VCaP (cell line): ENCODE measurements at regions not wholly inside any gene's neighbourhood (a gene's known extent, or its start where the extent isn't known, plus 50 kb on each side); places are given as distances from the start of the nearest gene placed in this dataset.
"Not testable (repeated sequence)": the region's sequence is repeated elsewhere in the genome, so short reads cannot be mapped to it uniquely, and the experiment has no call there.

Experiments
- H3K27ac ChIP-seq: fragments of 450-650 bp; 2 replicates; pipeline ENCODE4 v1.5.1; 2017
- TF ChIP-seq, protein P1 (sequence below): fragments of 450-650 bp; conservative IDR thresholded peaks from 2 replicates; pipeline ENCODE4 v1.5.1; 2017; ENCODE audit warnings: mild to moderate bottlenecking, moderate library complexity

DNA sequence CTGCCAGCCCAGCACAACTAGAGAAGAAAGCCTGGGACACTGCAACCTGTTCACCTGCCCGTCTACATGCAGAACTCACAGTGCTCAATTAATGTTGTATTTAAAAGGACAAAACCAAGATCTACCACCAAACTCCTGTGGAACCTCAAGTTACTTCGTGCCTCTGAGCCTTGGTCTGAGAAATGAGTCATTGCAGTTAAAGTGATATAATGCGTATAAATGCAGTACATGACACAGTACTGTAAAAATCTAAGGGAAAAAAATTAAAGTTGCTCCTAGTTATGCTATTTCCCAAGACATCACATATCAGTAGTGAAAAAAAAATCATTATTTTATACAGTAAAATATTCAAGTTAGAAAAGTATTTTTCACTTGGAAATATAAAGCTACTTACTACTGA lies 138.9 kb downstream of the ZIC4 start:
- TF ChIP-seq, protein P1, sequence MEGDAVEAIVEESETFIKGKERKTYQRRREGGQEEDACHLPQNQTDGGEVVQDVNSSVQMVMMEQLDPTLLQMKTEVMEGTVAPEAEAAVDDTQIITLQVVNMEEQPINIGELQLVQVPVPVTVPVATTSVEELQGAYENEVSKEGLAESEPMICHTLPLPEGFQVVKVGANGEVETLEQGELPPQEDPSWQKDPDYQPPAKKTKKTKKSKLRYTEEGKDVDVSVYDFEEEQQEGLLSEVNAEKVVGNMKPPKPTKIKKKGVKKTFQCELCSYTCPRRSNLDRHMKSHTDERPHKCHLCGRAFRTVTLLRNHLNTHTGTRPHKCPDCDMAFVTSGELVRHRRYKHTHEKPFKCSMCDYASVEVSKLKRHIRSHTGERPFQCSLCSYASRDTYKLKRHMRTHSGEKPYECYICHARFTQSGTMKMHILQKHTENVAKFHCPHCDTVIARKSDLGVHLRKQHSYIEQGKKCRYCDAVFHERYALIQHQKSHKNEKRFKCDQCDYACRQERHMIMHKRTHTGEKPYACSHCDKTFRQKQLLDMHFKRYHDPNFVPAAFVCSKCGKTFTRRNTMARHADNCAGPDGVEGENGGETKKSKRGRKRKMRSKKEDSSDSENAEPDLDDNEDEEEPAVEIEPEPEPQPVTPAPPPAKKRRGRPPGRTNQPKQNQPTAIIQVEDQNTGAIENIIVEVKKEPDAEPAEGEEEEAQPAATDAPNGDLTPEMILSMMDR, result no peak
- H3K27ac ChIP-seq, result no peak overlapping the region

GRCh38 chr3:147257944-147258343 lies 148.4 kb downstream of the ZIC4 start:
- no peak overlapping the region for H3K27ac ChIP-seq
- TF ChIP-seq, protein P1, result no peak

DNA sequence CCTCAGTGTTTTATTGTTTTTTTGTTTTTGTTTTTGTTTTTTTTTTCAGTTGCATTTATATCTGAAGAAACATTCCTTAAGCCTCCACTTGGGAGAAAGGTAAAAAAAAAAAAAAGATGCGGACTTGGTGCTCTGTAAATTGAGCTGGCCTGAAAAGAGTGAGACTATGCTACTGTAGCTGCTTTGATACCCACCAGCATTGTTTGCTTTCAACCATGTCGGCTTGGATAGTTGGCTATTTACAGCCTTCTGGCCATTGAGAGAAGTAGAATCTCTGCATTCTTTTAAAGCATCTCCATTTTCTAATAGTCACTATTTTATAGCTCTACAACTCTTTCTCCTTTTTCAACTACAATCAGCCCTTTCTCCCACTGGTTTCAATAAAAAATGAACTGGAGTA lies 149.6 kb downstream of the ZIC4 start:
- no peak overlapping the region for H3K27ac ChIP-seq
- TF ChIP-seq, protein P1, result no peak

- TF ChIP-seq, protein P1, result no peak
- no peak overlapping the region for H3K27ac ChIP-seq
These were observed 159.4 kb downstream of the ZIC4 start for GRCh38 chr3:147246906-147247305.

- H3K27ac ChIP-seq, result not testable (repeated sequence)
These were observed 160.7 kb downstream of the ZIC4 start for GRCh38 chr3:147245638-147246037.

- not testable (repeated sequence) for H3K27ac ChIP-seq
These were observed 161.3 kb downstream of the ZIC4 start for GRCh38 chr3:147245022-147245421.

GRCh38 chr3:147244397-147244796 lies 161.9 kb downstream of the ZIC4 start:
- H3K27ac ChIP-seq, result no peak overlapping the region
- TF ChIP-seq, protein P1, result no peak

DNA sequence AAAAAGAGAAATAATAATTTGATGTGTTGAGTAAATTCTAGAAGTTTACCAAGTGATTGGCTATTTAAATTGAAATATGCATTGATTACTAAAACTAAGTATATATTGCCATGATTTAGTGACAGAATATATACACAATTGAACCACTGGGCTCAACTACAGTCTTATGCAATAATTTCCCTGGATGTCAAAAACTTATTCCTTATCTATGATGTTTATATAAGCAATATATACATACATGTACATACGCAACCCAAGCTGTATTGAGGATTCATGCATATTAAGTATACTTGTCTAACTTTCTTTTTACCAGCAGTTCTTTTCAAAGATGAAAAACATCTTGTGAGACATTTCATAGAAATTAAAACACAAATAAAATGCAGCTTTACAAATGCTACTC lies 165.8 kb downstream of the ZIC4 start:
- TF ChIP-seq, protein P1, result no peak
- no peak overlapping the region for H3K27ac ChIP-seq

DNA sequence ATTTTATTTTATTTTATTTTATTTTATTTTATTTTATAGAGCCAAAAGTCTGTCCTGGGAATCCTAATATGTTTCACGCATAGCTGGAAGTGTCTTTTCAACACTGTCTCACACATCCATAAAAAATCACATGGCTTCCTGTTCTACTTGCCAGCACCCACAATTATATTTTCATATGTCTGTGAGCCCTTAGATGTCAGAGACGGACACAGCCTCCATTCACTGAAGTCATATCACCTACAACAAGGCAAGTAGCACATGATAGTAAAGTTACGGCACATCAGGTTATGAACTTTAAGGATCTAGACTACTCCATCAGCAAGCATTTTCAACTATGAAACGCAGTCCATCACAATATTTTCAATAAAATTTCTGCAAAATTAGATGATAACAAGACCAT lies 168.4 kb downstream of the ZIC4 start:
- TF ChIP-seq, protein P1, result no peak

DNA sequence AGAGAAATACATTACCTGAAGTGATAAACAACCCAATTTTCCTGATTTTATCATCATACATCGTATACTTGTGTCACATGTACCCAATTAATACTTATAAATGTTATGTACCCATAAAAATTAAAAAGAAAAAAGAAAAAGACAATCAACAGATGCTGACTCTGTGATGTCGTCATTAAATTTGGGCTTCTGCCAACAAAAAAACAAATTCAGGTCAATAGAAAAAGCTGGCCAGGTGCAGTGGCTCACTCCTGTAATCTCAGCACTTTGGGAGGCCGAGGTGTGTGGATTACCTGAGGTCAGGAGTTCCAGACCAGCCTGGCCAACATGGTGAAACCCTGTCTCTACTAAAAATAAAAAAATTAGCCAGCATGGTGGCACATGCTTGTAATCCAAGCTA lies 174.4 kb downstream of the ZIC4 start:
- H3K27ac ChIP-seq, result not testable (repeated sequence)

More for the DNA sequence above, 168.4 kb downstream of the ZIC4 start:
- no peak overlapping the region for H3K27ac ChIP-seq
